ENCODE measurements at regions not wholly inside any gene's neighbourhood (a gene's known extent, or its start where the extent isn't known, plus 50 kb on each side); places are given as distances from the start of the nearest gene placed in this dataset.

GRCh38 chr6:51241376-51241775 is 422.7 kb downstream of the TFAP2B start:
- DNase-seq (no peak), FAIRE-seq (no peak)
- no peak for TF ChIP-seq CTCF (IDR thresholded peaks at IDR 0.05; ENCODE audit: borderline replicate concordance, extremely low read depth, insufficient read depth)
- no peaks in the 10 kb centered on the region for H3K9me3 ChIP-seq (ENCODE audit: control insufficient read depth in 2 of 3, insufficient read depth in 1 of 3, low read length in 3 of 3)
- no peaks in the 10 kb centered on the region for H3K4me1 ChIP-seq (ENCODE audit: control insufficient read depth in 2 of 3, insufficient read depth in 2 of 3, low read depth in 1 of 3, low read length in 3 of 3)
- no peaks in the 10 kb centered on the region for H3K36me3 ChIP-seq (ENCODE audit: control insufficient read depth in 2 of 3, insufficient read depth in 3 of 3, low read length in 3 of 3)
- H3K27ac ChIP-seq (ENCODE audit: low read depth in 2 of 2, low read length in 2 of 2), result no peak overlapping the region
- H3K27me3 ChIP-seq (ENCODE audit: control insufficient read depth, insufficient read depth, low read length), result no peaks in the 10 kb centered on the region
- H3K4me3 ChIP-seq (ENCODE audit: low read length in 3 of 3), result no peak overlapping the region
- intact Hi-C loops (cut with DNase I), result no loop called here
- no peak overlapping the region for H3K9ac ChIP-seq (ENCODE audit: low read length in 3 of 3)

- no peak for TF ChIP-seq CTCF (IDR thresholded peaks at IDR 0.05; ENCODE audit: borderline replicate concordance, extremely low read depth, insufficient read depth)
- Histone ChIP-seq H3K4me3 (ENCODE audit: low read length in 3 of 3) (no peak overlapping the region), H3K27ac (ENCODE audit: low read depth in 2 of 2, low read length in 2 of 2) (no peak overlapping the region), H3K9me3 (ENCODE audit: control insufficient read depth in 2 of 3, insufficient read depth in 1 of 3, low read length in 3 of 3) (no peaks in the 10 kb centered on the region), H3K27me3 (ENCODE audit: control insufficient read depth, insufficient read depth, low read length) (no peaks in the 10 kb centered on the region), H3K4me1 (ENCODE audit: control insufficient read depth in 2 of 3, insufficient read depth in 2 of 3, low read depth in 1 of 3, low read length in 3 of 3) (no peaks in the 10 kb centered on the region), H3K9ac (ENCODE audit: low read length in 3 of 3) (no peak overlapping the region), H3K36me3 (ENCODE audit: control insufficient read depth in 2 of 3, insufficient read depth in 3 of 3, low read length in 3 of 3) (no peaks in the 10 kb centered on the region)
- FAIRE-seq (no peak), DNase-seq (no peak)
- intact Hi-C loops (cut with DNase I), result no loop called here
Measured at GRCh38 chr6:51249798-51250197, 431.1 kb downstream of the TFAP2B start.

- DNase-seq (peak in 1 of 5 donors; percentile 15), FAIRE-seq (no peak)
- intact Hi-C loops (cut with DNase I), result no loop called here
- H3K36me3 ChIP-seq (ENCODE audit: control insufficient read depth in 2 of 3, insufficient read depth in 3 of 3, low read length in 3 of 3), result no peaks in the 10 kb centered on the region
- no peaks in the 10 kb centered on the region for H3K4me1 ChIP-seq (ENCODE audit: control insufficient read depth in 2 of 3, insufficient read depth in 2 of 3, low read depth in 1 of 3, low read length in 3 of 3)
- TF ChIP-seq CTCF (IDR thresholded peaks at IDR 0.05; ENCODE audit: borderline replicate concordance, extremely low read depth, insufficient read depth), result no peak
- H3K9me3 ChIP-seq (ENCODE audit: control insufficient read depth in 2 of 3, insufficient read depth in 1 of 3, low read length in 3 of 3), result no peaks in the 10 kb centered on the region
- no peak overlapping the region for H3K27ac ChIP-seq (ENCODE audit: low read depth in 2 of 2, low read length in 2 of 2)
- H3K4me3 ChIP-seq (ENCODE audit: low read length in 3 of 3), result no peak overlapping the region
- H3K9ac ChIP-seq (ENCODE audit: low read length in 3 of 3), result no peak overlapping the region
- H3K27me3 ChIP-seq (ENCODE audit: control insufficient read depth, insufficient read depth, low read length), result no peaks in the 10 kb centered on the region
Measured at GRCh38 chr6:51250317-51250716, 431.6 kb downstream of the TFAP2B start.

- H3K4me3 ChIP-seq (ENCODE audit: low read length in 3 of 3), result no peak overlapping the region
- no peak overlapping the region for H3K9ac ChIP-seq (ENCODE audit: low read length in 3 of 3)
- intact Hi-C loops (cut with DNase I), result no loop called here
- H3K4me1 ChIP-seq (ENCODE audit: control insufficient read depth in 2 of 3, insufficient read depth in 2 of 3, low read depth in 1 of 3, low read length in 3 of 3), result no peaks in the 10 kb centered on the region
- H3K36me3 ChIP-seq (ENCODE audit: control insufficient read depth in 2 of 3, insufficient read depth in 3 of 3, low read length in 3 of 3), result no peaks in the 10 kb centered on the region
- H3K27ac ChIP-seq (ENCODE audit: low read depth in 2 of 2, low read length in 2 of 2), result no peak overlapping the region
- no peaks in the 10 kb centered on the region for H3K9me3 ChIP-seq (ENCODE audit: control insufficient read depth in 2 of 3, insufficient read depth in 1 of 3, low read length in 3 of 3)
- no peak for TF ChIP-seq CTCF (IDR thresholded peaks at IDR 0.05; ENCODE audit: borderline replicate concordance, extremely low read depth, insufficient read depth)
- DNase-seq, result no peak
- FAIRE-seq, result no peak
- no peaks in the 10 kb centered on the region for H3K27me3 ChIP-seq (ENCODE audit: control insufficient read depth, insufficient read depth, low read length)
Measured at GRCh38 chr6:51257938-51258337, 439.3 kb downstream of the TFAP2B start.

All from kidney (tissue), 13 donors.